ENCODE measurements at regions not wholly inside any gene's neighbourhood (a gene's known extent, or its start where the extent isn't known, plus 50 kb on each side); places are given as distances from the start of the nearest gene placed in this dataset.

DNA sequence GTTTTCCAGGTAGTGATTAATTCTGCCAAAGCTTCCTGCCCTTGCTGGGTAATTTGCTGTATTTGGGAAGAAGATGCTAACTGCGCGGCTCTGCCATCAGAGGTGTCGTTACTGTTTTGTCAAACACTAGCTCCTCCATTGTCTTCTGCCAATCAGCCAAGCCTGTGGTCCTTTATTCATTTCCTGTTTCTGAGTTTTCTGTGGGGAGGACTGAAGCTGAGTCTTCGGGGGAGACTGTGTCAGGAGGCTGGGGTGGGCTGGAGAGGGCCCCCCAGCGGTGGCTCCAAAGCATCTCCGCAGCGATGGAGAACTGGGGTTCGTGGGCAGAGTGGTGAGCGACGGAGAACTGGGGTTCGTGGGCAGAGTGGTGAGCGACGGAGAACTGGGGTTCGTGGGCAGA, 322.9 kb upstream of the B3GAT1 start:
- TF ChIP-seq CTCF (IDR thresholded peaks at IDR 0.05; ENCODE audit: low read depth, low read length), result no peak
- H3K4me3 ChIP-seq (ENCODE audit: low read depth, low read length), result no peak overlapping the region

- no peak overlapping the region for H3K4me3 ChIP-seq (ENCODE audit: low read depth, low read length)
- no peak for TF ChIP-seq CTCF (IDR thresholded peaks at IDR 0.05; ENCODE audit: low read depth, low read length)
Observed at GRCh38 chr11:134734141-134734845, 322.3 kb upstream of the B3GAT1 start.

DNA sequence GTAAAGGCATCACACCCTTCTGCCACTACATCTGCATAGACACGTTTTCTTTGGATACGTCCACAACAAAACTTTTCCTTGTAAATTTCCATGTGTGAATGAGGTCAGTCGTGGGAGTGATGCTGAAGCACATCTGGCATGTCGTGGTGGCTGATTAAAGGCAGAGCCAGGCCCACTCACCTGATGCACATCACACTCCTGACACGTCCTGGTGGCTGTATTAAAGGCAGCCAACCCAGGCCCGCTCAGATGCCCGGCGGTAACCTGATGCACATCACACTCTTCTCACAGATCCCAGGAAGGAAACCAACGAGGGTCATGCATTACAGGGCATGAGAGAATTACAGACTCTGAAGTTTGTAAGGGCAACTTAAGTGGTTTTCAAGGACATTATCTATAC, 321.6 kb upstream of the B3GAT1 start:
- H3K4me3 ChIP-seq (ENCODE audit: low read depth, low read length), result no peak overlapping the region
- no peak for TF ChIP-seq CTCF (IDR thresholded peaks at IDR 0.05; ENCODE audit: low read depth, low read length)

DNA sequence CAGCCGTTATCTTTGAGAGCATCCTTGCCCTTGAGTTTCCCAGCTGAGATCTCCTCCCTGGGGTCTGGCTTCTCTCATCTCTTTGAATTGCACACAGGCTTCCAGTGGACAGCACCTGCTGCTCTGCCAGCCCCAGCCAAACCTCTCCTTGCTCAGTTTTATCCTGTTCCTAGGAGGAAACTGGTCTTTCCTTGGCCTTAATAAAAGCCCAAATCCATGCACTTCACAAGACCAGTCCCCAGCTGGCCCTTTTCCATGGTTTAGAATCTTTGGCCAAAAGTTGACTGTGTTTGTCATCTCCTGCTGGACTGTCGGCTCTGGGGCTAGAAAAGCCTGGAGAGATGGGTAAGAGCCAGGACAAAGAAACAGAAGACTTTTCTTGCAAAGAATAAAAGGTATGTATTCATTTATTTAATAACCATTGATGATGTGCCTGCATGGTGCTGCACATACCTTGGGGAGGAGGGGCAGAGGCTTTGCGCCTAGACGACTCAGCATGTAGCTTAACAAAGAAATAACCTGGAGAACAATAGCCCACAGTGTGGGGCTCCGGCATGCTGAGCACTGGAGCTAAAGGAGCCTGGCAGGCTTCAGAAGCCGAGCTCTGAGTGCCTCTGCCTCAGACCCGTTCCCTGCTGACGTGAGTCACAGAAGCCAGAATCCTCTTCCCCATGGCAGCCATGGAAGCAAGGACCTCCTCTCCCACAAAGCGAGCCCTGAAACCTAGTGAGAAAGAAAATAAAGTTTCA, 319.3 kb upstream of the B3GAT1 start:
- H3K4me3 ChIP-seq (ENCODE audit: low read depth, low read length), result no peak overlapping the region
- TF ChIP-seq CTCF (IDR thresholded peaks at IDR 0.05; ENCODE audit: low read depth, low read length), result no peak

DNA sequence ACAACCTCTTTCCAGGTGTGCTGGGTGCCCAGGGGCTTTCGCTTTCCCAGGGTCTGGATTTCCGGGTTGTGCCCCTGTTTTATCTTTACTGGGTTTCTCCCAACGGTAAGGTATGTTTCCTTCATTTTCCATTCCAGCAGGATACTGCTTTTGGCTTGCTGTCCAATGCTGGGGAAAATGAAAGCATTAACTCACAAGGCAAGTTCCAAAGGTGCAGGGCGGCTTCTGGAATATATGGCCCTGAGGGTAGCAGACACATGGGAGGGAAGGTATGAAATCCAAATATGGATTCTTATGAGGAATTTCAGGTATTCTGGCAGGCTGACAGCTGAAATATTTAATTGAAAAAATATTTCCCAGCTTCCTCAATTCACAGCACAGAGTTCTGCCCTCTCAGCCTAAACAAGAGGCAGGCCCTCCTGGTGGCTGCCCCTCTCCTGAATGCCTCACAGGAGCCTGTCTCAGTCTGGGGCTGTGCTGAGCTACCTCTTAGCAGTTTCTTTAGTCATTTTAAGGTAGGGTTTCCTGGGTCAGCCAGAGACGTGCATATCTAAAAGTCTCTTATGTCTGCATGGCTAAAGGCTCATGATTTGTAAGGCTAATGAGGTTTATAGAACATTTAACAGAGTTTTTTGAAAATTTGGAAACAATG, 318.6 kb upstream of the B3GAT1 start:
- H3K4me3 ChIP-seq (ENCODE audit: low read depth, low read length), result no peak overlapping the region
- TF ChIP-seq CTCF (IDR thresholded peaks at IDR 0.05; ENCODE audit: low read depth, low read length), result no peak

DNA sequence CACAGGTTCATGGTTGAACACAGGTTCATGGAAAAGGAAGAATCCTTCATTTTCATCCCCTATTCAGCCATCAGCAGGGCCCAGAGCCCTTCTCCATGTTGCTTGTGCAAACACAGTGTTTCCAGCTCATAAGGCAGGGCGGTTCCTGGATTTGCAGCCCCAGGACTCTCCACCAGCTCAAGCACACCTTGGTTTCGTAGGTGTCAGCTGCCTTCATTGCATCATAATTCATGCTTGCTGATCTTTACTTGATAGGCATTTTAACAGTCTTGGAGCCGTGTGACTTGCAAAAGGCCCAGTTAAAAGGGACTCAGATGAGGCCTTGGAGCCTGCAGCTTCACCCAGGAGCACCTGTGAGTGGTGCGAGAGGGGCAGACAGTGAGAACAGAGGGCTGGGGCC, 318.1 kb upstream of the B3GAT1 start:
- no peak for TF ChIP-seq CTCF (IDR thresholded peaks at IDR 0.05; ENCODE audit: low read depth, low read length)
- no peak overlapping the region for H3K4me3 ChIP-seq (ENCODE audit: low read depth, low read length)

GRCh38 chr11:134728186-134728585, 316.1 kb upstream of the B3GAT1 start:
- no peak for TF ChIP-seq CTCF (IDR thresholded peaks at IDR 0.05; ENCODE audit: low read depth, low read length)
- H3K4me3 ChIP-seq (ENCODE audit: low read depth, low read length), result no peak overlapping the region
